H1 (cell line): ENCODE measurements at regions not wholly inside any gene's neighbourhood (a gene's known extent, or its start where the extent isn't known, plus 50 kb on each side); places are given as distances from the start of the nearest gene placed in this dataset.

Experiments
- CBX5 ChIP-seq: fragments of 300-800, 300-1000 bp; sonication (generic); IDR thresholded peaks from 2 replicates; pipeline ENCODE4 v1.7.1; 2016; ENCODE audit warnings: antibody characterized with exemption, low read length, low read depth
- CEBPB ChIP-seq: IDR thresholded peaks from 2 replicates; pipeline ENCODE4 v1.6.1; 2012; ENCODE audit warnings: low read depth, low read length
- CREB1 ChIP-seq: IDR thresholded peaks from 2 replicates; pipeline ENCODE4 v1.6.1; 2012; ENCODE audit warnings: inconsistent platforms
- JUND ChIP-seq: IDR thresholded peaks from 2 replicates; pipeline ENCODE4 v1.6.1; 2011; ENCODE audit warnings: mild to moderate bottlenecking, improper control_type of control experiment, low read length
- KDM5A ChIP-seq: fragments of 200-600 bp; IDR thresholded peaks from 2 replicates; pipeline ENCODE4 v1.7.1; 2012; ENCODE audit warnings: mild to moderate bottlenecking, low read length, inconsistent platforms, mixed read lengths
- TCF12 ChIP-seq: IDR thresholded peaks from 2 replicates; pipeline ENCODE4 v1.6.1; 2011; ENCODE audit warnings: low read depth, mild to moderate bottlenecking, low read length
- TF ChIP-seq, protein P1 (sequence below), 3 experiments: IDR thresholded peaks; 1 replicate in 2 of 3; 2 replicates in 1 of 3; pipeline versions ENCODE4 v1.5.1 to v1.6.1; 2011; ENCODE audit warnings: low read length in 3 of 3, mild to moderate bottlenecking in 3 of 3, inconsistent platforms in 2 of 3, low read depth in 1 of 3, moderate library complexity in 1 of 3; ENCODE audit not compliant: insufficient read depth in 1 of 3; ENCODE audit errors: control extremely low read depth in 1 of 3
- TF ChIP-seq, protein P2 (sequence below): IDR thresholded peaks from 2 replicates; pipeline ENCODE4 v1.6.1; 2012; ENCODE audit warnings: low read length, inconsistent platforms
- TF ChIP-seq, protein P3 (sequence below): IDR thresholded peaks from 2 replicates; pipeline ENCODE4 v1.6.1; 2012; ENCODE audit warnings: inconsistent platforms

DNA sequence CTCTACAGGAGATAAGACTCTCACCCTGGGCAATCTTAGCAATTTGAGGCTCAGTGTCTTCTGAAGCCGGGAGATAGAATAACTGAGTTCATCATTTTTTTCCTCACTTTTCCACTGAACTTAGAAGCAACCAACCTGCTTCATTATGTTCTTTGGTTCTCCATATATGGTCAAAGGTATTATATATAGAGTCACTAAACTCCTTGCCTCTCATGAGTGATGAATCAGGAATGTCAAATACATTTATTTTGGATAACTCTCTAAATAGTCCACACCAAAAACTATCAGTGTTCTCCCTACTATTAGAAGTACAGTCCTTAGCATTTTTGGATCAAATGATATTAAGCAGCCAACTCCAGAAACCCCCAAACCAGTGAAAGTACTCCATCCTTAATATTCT is 421.5 kb upstream of the EPHA5 start (continued):
- TF ChIP-seq, protein P1, sequence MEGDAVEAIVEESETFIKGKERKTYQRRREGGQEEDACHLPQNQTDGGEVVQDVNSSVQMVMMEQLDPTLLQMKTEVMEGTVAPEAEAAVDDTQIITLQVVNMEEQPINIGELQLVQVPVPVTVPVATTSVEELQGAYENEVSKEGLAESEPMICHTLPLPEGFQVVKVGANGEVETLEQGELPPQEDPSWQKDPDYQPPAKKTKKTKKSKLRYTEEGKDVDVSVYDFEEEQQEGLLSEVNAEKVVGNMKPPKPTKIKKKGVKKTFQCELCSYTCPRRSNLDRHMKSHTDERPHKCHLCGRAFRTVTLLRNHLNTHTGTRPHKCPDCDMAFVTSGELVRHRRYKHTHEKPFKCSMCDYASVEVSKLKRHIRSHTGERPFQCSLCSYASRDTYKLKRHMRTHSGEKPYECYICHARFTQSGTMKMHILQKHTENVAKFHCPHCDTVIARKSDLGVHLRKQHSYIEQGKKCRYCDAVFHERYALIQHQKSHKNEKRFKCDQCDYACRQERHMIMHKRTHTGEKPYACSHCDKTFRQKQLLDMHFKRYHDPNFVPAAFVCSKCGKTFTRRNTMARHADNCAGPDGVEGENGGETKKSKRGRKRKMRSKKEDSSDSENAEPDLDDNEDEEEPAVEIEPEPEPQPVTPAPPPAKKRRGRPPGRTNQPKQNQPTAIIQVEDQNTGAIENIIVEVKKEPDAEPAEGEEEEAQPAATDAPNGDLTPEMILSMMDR (IDR thresholded peaks at IDR 0.05; ENCODE audit: control extremely low read depth in 1 of 3, insufficient read depth in 1 of 3, low read depth in 1 of 3, low read length in 3 of 3): no peak
- TF ChIP-seq, protein P2, sequence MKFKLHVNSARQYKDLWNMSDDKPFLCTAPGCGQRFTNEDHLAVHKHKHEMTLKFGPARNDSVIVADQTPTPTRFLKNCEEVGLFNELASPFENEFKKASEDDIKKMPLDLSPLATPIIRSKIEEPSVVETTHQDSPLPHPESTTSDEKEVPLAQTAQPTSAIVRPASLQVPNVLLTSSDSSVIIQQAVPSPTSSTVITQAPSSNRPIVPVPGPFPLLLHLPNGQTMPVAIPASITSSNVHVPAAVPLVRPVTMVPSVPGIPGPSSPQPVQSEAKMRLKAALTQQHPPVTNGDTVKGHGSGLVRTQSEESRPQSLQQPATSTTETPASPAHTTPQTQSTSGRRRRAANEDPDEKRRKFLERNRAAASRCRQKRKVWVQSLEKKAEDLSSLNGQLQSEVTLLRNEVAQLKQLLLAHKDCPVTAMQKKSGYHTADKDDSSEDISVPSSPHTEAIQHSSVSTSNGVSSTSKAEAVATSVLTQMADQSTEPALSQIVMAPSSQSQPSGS: no peak
- no peak for TF ChIP-seq JUND
- no peak for TF ChIP-seq CBX5
- no peak for TF ChIP-seq KDM5A
- no peak for TF ChIP-seq CREB1
- TF ChIP-seq, protein P3, sequence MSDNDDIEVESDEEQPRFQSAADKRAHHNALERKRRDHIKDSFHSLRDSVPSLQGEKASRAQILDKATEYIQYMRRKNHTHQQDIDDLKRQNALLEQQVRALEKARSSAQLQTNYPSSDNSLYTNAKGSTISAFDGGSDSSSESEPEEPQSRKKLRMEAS: no peak
- TF ChIP-seq CEBPB: no peak
- TF ChIP-seq TCF12: no peak
